ENCODE measurements at regions not wholly inside any gene's neighbourhood (a gene's known extent, or its start where the extent isn't known, plus 50 kb on each side); places are given as distances from the start of the nearest gene placed in this dataset.

- DNase-seq (ENCODE audit: low read depth in 1 of 2, low spot score in 1 of 2), result no peak
- Histone ChIP-seq H3K27ac (replicated peaks) (no peak overlapping the region), H3K27me3 (ENCODE audit: insufficient read depth, poor library complexity, severe bottlenecking) (no peaks in the 10 kb centered on the region), H3K4me3 (replicated peaks; ENCODE audit: insufficient read depth, low read length) (no peak overlapping the region)
- TF ChIP-seq CTCF (IDR thresholded peaks at IDR 0.05; ENCODE audit: insufficient read depth, low read length), result no peak
- no peak for TF ChIP-seq SPI1 (IDR thresholded peaks at IDR 0.05; ENCODE audit: borderline replicate concordance, low read depth)
- TF ChIP-seq, protein P1, sequence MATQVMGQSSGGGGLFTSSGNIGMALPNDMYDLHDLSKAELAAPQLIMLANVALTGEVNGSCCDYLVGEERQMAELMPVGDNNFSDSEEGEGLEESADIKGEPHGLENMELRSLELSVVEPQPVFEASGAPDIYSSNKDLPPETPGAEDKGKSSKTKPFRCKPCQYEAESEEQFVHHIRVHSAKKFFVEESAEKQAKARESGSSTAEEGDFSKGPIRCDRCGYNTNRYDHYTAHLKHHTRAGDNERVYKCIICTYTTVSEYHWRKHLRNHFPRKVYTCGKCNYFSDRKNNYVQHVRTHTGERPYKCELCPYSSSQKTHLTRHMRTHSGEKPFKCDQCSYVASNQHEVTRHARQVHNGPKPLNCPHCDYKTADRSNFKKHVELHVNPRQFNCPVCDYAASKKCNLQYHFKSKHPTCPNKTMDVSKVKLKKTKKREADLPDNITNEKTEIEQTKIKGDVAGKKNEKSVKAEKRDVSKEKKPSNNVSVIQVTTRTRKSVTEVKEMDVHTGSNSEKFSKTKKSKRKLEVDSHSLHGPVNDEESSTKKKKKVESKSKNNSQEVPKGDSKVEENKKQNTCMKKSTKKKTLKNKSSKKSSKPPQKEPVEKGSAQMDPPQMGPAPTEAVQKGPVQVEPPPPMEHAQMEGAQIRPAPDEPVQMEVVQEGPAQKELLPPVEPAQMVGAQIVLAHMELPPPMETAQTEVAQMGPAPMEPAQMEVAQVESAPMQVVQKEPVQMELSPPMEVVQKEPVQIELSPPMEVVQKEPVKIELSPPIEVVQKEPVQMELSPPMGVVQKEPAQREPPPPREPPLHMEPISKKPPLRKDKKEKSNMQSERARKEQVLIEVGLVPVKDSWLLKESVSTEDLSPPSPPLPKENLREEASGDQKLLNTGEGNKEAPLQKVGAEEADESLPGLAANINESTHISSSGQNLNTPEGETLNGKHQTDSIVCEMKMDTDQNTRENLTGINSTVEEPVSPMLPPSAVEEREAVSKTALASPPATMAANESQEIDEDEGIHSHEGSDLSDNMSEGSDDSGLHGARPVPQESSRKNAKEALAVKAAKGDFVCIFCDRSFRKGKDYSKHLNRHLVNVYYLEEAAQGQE (IDR thresholded peaks at IDR 0.05; ENCODE audit: insufficient replicate concordance, low read depth), result no peak
- TF ChIP-seq GABPA (IDR thresholded peaks at IDR 0.05; ENCODE audit: low read depth), result no peak
- no peak for TF ChIP-seq POLR2AphosphoS5 (IDR thresholded peaks at IDR 0.05; ENCODE audit: low read depth)
Measured at GRCh38 chr1:117268535-117269455, 58.1 kb upstream of the VTCN1 start.

GRCh38 chr1:117267232-117267774 is 56.6 kb upstream of the VTCN1 start:
- Histone ChIP-seq H3K4me3 (replicated peaks; ENCODE audit: insufficient read depth, low read length) (no peak overlapping the region), H3K27me3 (ENCODE audit: insufficient read depth, poor library complexity, severe bottlenecking) (no peaks in the 10 kb centered on the region), H3K27ac (replicated peaks) (no peak overlapping the region)
- no peak for DNase-seq (ENCODE audit: low read depth in 1 of 2, low spot score in 1 of 2)
- TF ChIP-seq POLR2AphosphoS5 (IDR thresholded peaks at IDR 0.05; ENCODE audit: low read depth), result no peak
- TF ChIP-seq, protein P1 (IDR thresholded peaks at IDR 0.05; ENCODE audit: insufficient replicate concordance, low read depth), result no peak
- no peak for TF ChIP-seq SPI1 (IDR thresholded peaks at IDR 0.05; ENCODE audit: borderline replicate concordance, low read depth)
- no peak for TF ChIP-seq GABPA (IDR thresholded peaks at IDR 0.05; ENCODE audit: low read depth)
- TF ChIP-seq CTCF (IDR thresholded peaks at IDR 0.05; ENCODE audit: insufficient read depth, low read length), result no peak

GRCh38 chr1:117262976-117263375 is 52.2 kb upstream of the VTCN1 start:
- TF ChIP-seq CTCF (IDR thresholded peaks at IDR 0.05; ENCODE audit: insufficient read depth, low read length), result no peak
- TF ChIP-seq GABPA (IDR thresholded peaks at IDR 0.05; ENCODE audit: low read depth), result no peak
- TF ChIP-seq, protein P1 (IDR thresholded peaks at IDR 0.05; ENCODE audit: insufficient replicate concordance, low read depth), result no peak
- no peak for TF ChIP-seq SPI1 (IDR thresholded peaks at IDR 0.05; ENCODE audit: borderline replicate concordance, low read depth)
- no peak for TF ChIP-seq POLR2AphosphoS5 (IDR thresholded peaks at IDR 0.05; ENCODE audit: low read depth)
- no peak overlapping the region for H3K4me3 ChIP-seq (replicated peaks; ENCODE audit: insufficient read depth, low read length)
- H3K27me3 ChIP-seq (ENCODE audit: insufficient read depth, poor library complexity, severe bottlenecking), result no peaks in the 10 kb centered on the region
- DNase-seq (ENCODE audit: low read depth in 1 of 2, low spot score in 1 of 2), result no peak
- no peak overlapping the region for H3K27ac ChIP-seq (replicated peaks)

Measured in HL-60 (cell line).